GM12878 (cell line): ENCODE measurements at regions not wholly inside any gene's neighbourhood (a gene's known extent, or its start where the extent isn't known, plus 50 kb on each side); places are given as distances from the start of the nearest gene placed in this dataset.

ENCODE experiments used
- BACH1 ChIP-seq: fragments of 450-650 bp; IDR thresholded peaks from 2 replicates; pipeline ENCODE4 v1.6.1; 2017; ENCODE audit warnings: mild to moderate bottlenecking, borderline replicate concordance
- ESRRA ChIP-seq: IDR thresholded peaks from 2 replicates; pipeline ENCODE4 v1.6.1; 2012; ENCODE audit warnings: mild to moderate bottlenecking, low read length, improper control_type of control experiment
- GABPA ChIP-seq: IDR thresholded peaks from 2 replicates; pipeline ENCODE4 v1.6.1; 2014; ENCODE audit warnings: antibody characterized with exemption, low read depth, mild to moderate bottlenecking, inconsistent platforms
- JUND ChIP-seq: IDR thresholded peaks from 2 replicates; pipeline ENCODE4 v1.6.1; 2012; ENCODE audit warnings: low read depth, mild to moderate bottlenecking, low read length, improper control_type of control experiment, moderate library complexity
- KDM1A ChIP-seq: fragments of 200-600 bp; sonication (generic); IDR thresholded peaks from 2 replicates; pipeline ENCODE4 v1.6.1; 2016; ENCODE audit warnings: borderline replicate concordance
- MTA2 ChIP-seq: fragments of 450-650 bp; IDR thresholded peaks from 2 replicates; pipeline ENCODE4 v1.6.1; 2016; ENCODE audit warnings: low read depth, mild to moderate bottlenecking, moderate library complexity
- POLR2A ChIP-seq: IDR thresholded peaks from 2 replicates; pipeline ENCODE4 v1.6.1; 2011; ENCODE audit warnings: low read depth, mild to moderate bottlenecking, low read length
- POLR2AphosphoS5 ChIP-seq: IDR thresholded peaks from 2 replicates; pipeline ENCODE4 v1.6.1; 2011; ENCODE audit warnings: mild to moderate bottlenecking, low read length, inconsistent platforms
- RBBP5 ChIP-seq: fragments of 200-600 bp; sonication (generic); conservative IDR thresholded peaks from 2 replicates; pipeline ENCODE4 v1.6.1; 2016
- RCOR1 ChIP-seq: conservative IDR thresholded peaks from 2 replicates; pipeline ENCODE4 v1.6.1; 2012; ENCODE audit warnings: low read depth, low read length, improper control_type of control experiment
- TF ChIP-seq, protein P1 (sequence below): IDR thresholded peaks from 2 replicates; pipeline ENCODE4 v1.6.1; 2012; ENCODE audit warnings: low read depth, low read length, improper control_type of control experiment
- TF ChIP-seq, protein P2 (sequence below), 3 experiments: IDR thresholded peaks in 2 of 3; conservative IDR thresholded peaks in 1 of 3; 2 replicates each; pipeline ENCODE4 v1.5.1; 2011; ENCODE audit warnings: low read depth in 3 of 3, low read length in 3 of 3, mild to moderate bottlenecking in 3 of 3, control low read depth in 2 of 3, moderate library complexity in 2 of 3, inconsistent platforms in 1 of 3, mixed read lengths in 1 of 3; ENCODE audit not compliant: control insufficient read depth in 2 of 3, insufficient read depth in 1 of 3; ENCODE audit errors: extremely low read depth in 1 of 3

DNA sequence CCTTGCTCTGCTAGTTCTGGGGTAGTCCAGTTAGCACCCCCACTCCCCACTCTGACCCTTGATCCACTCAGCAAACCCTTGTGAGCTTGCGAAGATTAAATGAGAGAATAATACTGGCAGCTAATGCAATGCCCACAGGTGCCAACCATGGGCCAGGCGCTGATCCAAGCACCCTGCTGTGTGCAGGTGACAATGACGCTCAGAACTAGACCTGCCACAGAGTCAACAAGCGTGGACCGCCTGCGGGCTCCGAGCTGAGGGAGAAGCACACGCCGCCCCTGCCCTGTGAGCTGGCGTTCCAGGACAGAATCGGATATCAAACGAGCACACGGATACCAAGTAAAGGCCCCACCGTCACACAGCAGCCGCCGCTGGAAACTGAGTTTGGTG lies 129.2 kb downstream of the FAM53A start:
- TF ChIP-seq POLR2A (no peak), JUND (no peak), RBBP5 (no peak), ESRRA (no peak), POLR2AphosphoS5 (no peak), GABPA (no peak), BACH1 (no peak), KDM1A (no peak), RCOR1 (no peak), MTA2 (no peak)
- TF ChIP-seq, protein P1, sequence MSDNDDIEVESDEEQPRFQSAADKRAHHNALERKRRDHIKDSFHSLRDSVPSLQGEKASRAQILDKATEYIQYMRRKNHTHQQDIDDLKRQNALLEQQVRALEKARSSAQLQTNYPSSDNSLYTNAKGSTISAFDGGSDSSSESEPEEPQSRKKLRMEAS, result no peak
- TF ChIP-seq, protein P2, sequence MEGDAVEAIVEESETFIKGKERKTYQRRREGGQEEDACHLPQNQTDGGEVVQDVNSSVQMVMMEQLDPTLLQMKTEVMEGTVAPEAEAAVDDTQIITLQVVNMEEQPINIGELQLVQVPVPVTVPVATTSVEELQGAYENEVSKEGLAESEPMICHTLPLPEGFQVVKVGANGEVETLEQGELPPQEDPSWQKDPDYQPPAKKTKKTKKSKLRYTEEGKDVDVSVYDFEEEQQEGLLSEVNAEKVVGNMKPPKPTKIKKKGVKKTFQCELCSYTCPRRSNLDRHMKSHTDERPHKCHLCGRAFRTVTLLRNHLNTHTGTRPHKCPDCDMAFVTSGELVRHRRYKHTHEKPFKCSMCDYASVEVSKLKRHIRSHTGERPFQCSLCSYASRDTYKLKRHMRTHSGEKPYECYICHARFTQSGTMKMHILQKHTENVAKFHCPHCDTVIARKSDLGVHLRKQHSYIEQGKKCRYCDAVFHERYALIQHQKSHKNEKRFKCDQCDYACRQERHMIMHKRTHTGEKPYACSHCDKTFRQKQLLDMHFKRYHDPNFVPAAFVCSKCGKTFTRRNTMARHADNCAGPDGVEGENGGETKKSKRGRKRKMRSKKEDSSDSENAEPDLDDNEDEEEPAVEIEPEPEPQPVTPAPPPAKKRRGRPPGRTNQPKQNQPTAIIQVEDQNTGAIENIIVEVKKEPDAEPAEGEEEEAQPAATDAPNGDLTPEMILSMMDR (IDR thresholded peaks at IDR 0.05 in 2 of 3, conservative IDR thresholded peaks at IDR 0.05 in 1 of 3; ENCODE audit: control insufficient read depth in 2 of 3, extremely low read depth in 1 of 3, insufficient read depth in 1 of 3, low read depth in 3 of 3, low read length in 3 of 3), result no peak
